Gastroesophageal sphincter (tissue), 4 donors: ENCODE measurements at regions not wholly inside any gene's neighbourhood (a gene's known extent, or its start where the extent isn't known, plus 50 kb on each side); places are given as distances from the start of the nearest gene placed in this dataset.

ENCODE experiments used
- ATAC-seq: fragments of 150-250 bp; one replicate; pipeline ENCODE4 v1.9.1; 2016; ENCODE audit warnings: mild to moderate bottlenecking, moderate library complexity
- H3K27ac ChIP-seq, 4 donors: fragments of 200-600 bp; sonication (generic) in 3 of 4; 1 replicate in 3 of 4; 2 replicates in 1 of 4; pipeline ENCODE4 v1.5.1; 2016 to 2019
- H3K27me3 ChIP-seq: fragments of 200-600 bp; sonication (generic); one replicate; pipeline ENCODE4 v1.5.1; 2019
- H3K36me3 ChIP-seq, 2 donors: fragments of 200-600 bp; sonication (generic); one replicate each; pipeline ENCODE4 v1.5.1; 2019; ENCODE audit warnings: control low read depth in 1 of 2
- H3K4me1 ChIP-seq, 3 donors: fragments of 200-600 bp; sonication (generic); 1 replicate in 2 of 3; 2 replicates in 1 of 3; pipeline ENCODE4 v1.5.1; 2016 to 2019; ENCODE audit warnings: control low read depth in 2 of 3
- H3K4me3 ChIP-seq, 2 donors: fragments of 200-600 bp; sonication (generic); one replicate each; pipeline ENCODE4 v1.5.1; 2019; ENCODE audit warnings: mild to moderate bottlenecking in 1 of 2, moderate library complexity in 1 of 2
- H3K9me3 ChIP-seq, 3 donors: fragments of 200-600 bp; sonication (generic); one replicate each; pipeline ENCODE4 v1.5.1; 2017 to 2019; ENCODE audit warnings: control low read depth in 2 of 3
- CTCF ChIP-seq, 4 experiments: fragments of 200-600 bp in 2 of 4; fragments of 450-650 bp in 2 of 4; sonication (generic) in 1 of 4; IDR thresholded peaks; one replicate each; pipeline ENCODE4 v1.5.1; 2017 to 2019; ENCODE audit warnings: antibody characterized with exemption in 4 of 4, mild to moderate bottlenecking in 2 of 4, moderate library complexity in 2 of 4
- EP300 ChIP-seq: sonication (generic); formaldehyde crosslinking; IDR thresholded peaks from one replicate; pipeline ENCODE4 v1.6.1; 2017; ENCODE audit warnings: antibody characterized with exemption, mild to moderate bottlenecking
- POLR2A ChIP-seq, 2 donors: fragments of 450-650 bp; IDR thresholded peaks; one replicate each; pipeline ENCODE4 v1.6.1; 2017; ENCODE audit warnings: antibody characterized with exemption in 2 of 2, mild to moderate bottlenecking in 2 of 2, moderate library complexity in 1 of 2
- POLR2AphosphoS5 ChIP-seq: sonication (generic); formaldehyde crosslinking; IDR thresholded peaks from one replicate; pipeline ENCODE4 v1.6.1; 2017; ENCODE audit warnings: antibody characterized with exemption
- WGBS, 2 donors: methylation state at CpG; one replicate each; pipeline ENCODE4 v1.1.5; 2018; ENCODE audit warnings: low coverage in 1 of 2; 5-methylcytosine and 5-hydroxymethylcytosine counted together

GRCh38 chrX:65846974-65847373 is 179.5 kb downstream of the MSN start:
- TF ChIP-seq POLR2A (IDR thresholded peaks at IDR 0.05) = no peak
- no peak for TF ChIP-seq EP300
- TF ChIP-seq CTCF (IDR thresholded peaks at IDR 0.05) = no peak
- TF ChIP-seq POLR2AphosphoS5 = no peak
- no peaks in the 10 kb centered on the region for H3K4me1 ChIP-seq
- 50 to 56% methylated on average over 1 to 2 of the region's 2 CpGs for WGBS, 2 donors

GRCh38 chrX:65841263-65841662 is 173.8 kb downstream of the MSN start:
- TF ChIP-seq EP300 (no peak), CTCF (IDR thresholded peaks at IDR 0.05) (no peak)
- ATAC-seq = no peak
- WGBS, 2 donors = 67 to 80% methylated on average over 1 to 2 of the region's 2 CpGs

More at GRCh38 chrX:65846974-65847373, 179.5 kb downstream of the MSN start:
- Histone ChIP-seq H3K4me3 (no peak overlapping the region), H3K27me3 (no peaks in the 10 kb centered on the region), H3K9me3 (no peaks in the 10 kb centered on the region), H3K27ac (no peak overlapping the region), H3K36me3 (no peaks in the 10 kb centered on the region)
- ATAC-seq = no peak

GRCh38 chrX:65838674-65839073 is 171.2 kb downstream of the MSN start:
- WGBS, 2 donors = no CpG with 5 or more reads among the region's 3 CpGs
- no peak for ATAC-seq

More at GRCh38 chrX:65841263-65841662, 173.8 kb downstream of the MSN start:
- Histone ChIP-seq H3K4me1 (no peaks in the 10 kb centered on the region), H3K9me3 (no peaks in the 10 kb centered on the region), H3K36me3 (no peaks in the 10 kb centered on the region), H3K4me3 (no peak overlapping the region), H3K27ac (no peak overlapping the region), H3K27me3 (no peaks in the 10 kb centered on the region)

GRCh38 chrX:65837875-65838549 is 170.6 kb downstream of the MSN start:
- 60 to 92% methylated on average over 1 to 2 of the region's 4 CpGs for WGBS, 2 donors
- no peak for TF ChIP-seq EP300
- TF ChIP-seq CTCF (IDR thresholded peaks at IDR 0.05) = no peak
- no peak for TF ChIP-seq POLR2AphosphoS5
- TF ChIP-seq POLR2A (IDR thresholded peaks at IDR 0.05) = no peak
- ATAC-seq = no peak
- no peaks in the 10 kb centered on the region for H3K4me1 ChIP-seq
- H3K4me3 ChIP-seq = no peak overlapping the region
- H3K36me3 ChIP-seq = no peaks in the 10 kb centered on the region
- no peaks in the 10 kb centered on the region for H3K27me3 ChIP-seq
- no peaks in the 10 kb centered on the region for H3K9me3 ChIP-seq
- no peak overlapping the region for H3K27ac ChIP-seq

More at GRCh38 chrX:65838674-65839073, 171.2 kb downstream of the MSN start:
- Histone ChIP-seq H3K27ac (no peak overlapping the region), H3K27me3 (no peaks in the 10 kb centered on the region), H3K36me3 (no peaks in the 10 kb centered on the region), H3K4me1 (no peaks in the 10 kb centered on the region), H3K9me3 (no peaks in the 10 kb centered on the region), H3K4me3 (no peak overlapping the region)
- TF ChIP-seq POLR2AphosphoS5 (no peak), CTCF (IDR thresholded peaks at IDR 0.05) (no peak), POLR2A (IDR thresholded peaks at IDR 0.05) (no peak)

- no peak for ATAC-seq
- no peaks in the 10 kb centered on the region for H3K9me3 ChIP-seq
- WGBS, 2 donors = 33% methylated on average over 1 of the region's 2 CpGs; no CpG with 5 or more reads in 1 of the 2 donors
- H3K27me3 ChIP-seq = no peaks in the 10 kb centered on the region
- TF ChIP-seq POLR2A (IDR thresholded peaks at IDR 0.05) = no peak
- TF ChIP-seq POLR2AphosphoS5 = no peak
- no peak for TF ChIP-seq CTCF (IDR thresholded peaks at IDR 0.05)
- TF ChIP-seq EP300 = no peak
- no peak overlapping the region for H3K27ac ChIP-seq
- H3K36me3 ChIP-seq = no peaks in the 10 kb centered on the region
- no peaks in the 10 kb centered on the region for H3K4me1 ChIP-seq
- H3K4me3 ChIP-seq = no peak overlapping the region
Observed at GRCh38 chrX:65831268-65831667, 163.8 kb downstream of the MSN start.
